GM18867 (cell line): ENCODE measurements at regions not wholly inside any gene's neighbourhood (a gene's known extent, or its start where the extent isn't known, plus 50 kb on each side); places are given as distances from the start of the nearest gene placed in this dataset.
A peak's percentile ranks its signal among the peaks of the same experiment; 100 is the strongest.
"Not testable (repeated sequence)": the region's sequence is repeated elsewhere in the genome, so short reads cannot be mapped to it uniquely, and the experiment has no call there.

Experiments
- ATAC-seq: cut with Tn5 transposase; IDR thresholded peaks from one replicate; pipeline ENCODE4 v1.9.1; 2021; ENCODE audit warnings: mild to moderate bottlenecking, moderate library complexity; ENCODE audit not compliant: unreplicated experiment

DNA sequence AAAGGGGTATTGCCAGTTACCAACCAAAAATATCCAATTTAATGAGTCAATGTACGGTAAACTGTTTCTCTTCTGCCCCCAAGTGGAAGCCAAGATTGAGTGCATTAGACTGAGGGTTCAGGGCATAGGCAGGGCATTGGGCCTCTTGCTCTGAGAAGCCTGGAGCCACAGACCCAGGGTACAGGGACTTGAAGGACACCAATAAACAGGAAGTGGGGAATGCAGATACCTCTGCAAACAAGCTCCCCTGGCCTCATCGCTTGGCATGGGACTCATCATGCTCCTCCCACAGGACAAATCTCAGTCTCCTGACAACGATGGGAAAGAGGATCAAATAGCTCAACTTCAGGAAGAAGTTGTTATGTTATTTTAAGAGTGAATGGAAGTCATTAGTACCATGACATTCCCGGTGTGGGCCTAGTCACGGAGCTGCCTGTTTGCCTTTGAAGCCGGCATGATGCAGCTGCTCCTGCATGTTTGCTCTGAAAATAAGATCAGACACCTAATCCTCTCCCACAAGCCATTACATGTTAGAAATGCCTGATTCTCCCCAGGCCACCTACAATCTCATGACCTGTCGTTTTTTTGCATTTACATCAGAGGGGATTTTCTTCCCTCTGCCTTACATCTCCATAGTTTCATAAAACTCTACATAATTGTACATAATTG lies 224.2 kb downstream of the RCHY1 start:
- ATAC-seq, result peak; percentile 78

DNA sequence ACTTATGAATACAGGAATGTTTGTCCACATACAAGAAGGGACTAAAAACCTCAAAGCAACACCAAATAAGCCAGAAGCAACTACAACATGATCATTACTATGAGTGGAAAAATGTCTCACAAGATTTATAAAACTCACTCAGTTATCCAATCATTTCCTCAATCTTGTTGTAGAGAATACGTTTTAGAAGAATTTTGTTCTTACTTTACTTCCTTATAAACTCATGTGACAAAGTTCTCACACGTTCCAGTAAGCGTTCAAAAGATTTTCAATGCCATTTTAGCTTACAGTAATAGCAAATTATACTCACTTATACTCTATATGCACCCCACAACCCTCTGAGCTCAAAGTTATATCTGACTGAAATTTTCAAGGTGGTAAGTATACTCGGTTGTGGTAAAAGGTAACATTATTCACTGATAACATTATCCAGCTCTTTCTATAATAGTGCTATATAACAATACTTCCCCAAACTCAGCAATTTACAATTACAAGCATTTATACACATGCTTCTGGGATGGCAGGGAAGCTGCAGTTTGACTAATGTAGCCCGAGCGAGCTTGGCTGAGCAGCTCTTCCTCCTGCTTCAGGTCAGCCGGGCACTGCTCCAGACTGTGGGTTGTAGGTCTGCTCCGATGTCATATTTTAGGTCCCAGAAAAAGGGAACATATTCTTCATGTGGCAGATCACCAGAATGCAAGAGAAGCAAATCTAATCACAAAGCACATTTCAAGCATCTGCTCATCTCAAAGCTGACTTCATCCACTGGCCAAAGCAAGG lies 226.3 kb downstream of the RCHY1 start:
- no peak for ATAC-seq

DNA sequence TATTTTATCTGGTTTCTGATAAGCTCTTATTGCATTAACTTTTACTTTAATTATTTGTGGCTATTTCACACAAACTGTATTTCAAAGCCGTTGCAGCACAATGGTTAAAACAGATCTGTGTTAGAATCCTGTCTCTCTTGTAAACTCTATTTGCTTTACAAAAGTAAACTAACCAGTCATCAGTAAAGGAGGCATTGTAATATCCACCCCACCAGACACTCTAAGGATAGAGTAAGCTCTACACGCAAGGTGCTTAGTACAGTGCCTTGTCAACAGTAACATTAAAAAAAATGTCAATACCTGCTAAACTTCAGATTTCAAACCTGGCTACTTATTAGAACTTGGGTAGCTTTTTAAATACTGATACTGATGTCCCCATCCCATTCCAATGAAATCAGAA lies 228.4 kb downstream of the RCHY1 start:
- ATAC-seq, result no peak

DNA sequence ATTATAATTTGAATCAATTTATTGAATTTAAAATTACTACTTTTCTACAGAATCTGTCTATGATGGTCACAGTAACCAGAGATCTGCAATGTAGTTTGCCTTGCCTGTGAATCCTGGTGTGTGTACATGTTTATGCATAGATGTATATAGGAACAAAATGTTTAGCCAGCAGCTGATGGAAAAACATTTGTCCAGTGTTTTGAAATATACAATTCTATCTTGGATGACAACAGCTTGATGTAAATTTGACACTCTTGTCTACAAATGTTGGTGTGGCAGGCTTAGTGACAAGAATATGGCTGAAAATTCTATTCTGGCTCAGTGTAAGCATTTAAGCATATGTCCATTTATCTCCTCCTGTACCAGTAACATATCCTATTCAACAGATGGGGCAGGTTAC lies 229.4 kb downstream of the RCHY1 start:
- ATAC-seq, result no peak

DNA sequence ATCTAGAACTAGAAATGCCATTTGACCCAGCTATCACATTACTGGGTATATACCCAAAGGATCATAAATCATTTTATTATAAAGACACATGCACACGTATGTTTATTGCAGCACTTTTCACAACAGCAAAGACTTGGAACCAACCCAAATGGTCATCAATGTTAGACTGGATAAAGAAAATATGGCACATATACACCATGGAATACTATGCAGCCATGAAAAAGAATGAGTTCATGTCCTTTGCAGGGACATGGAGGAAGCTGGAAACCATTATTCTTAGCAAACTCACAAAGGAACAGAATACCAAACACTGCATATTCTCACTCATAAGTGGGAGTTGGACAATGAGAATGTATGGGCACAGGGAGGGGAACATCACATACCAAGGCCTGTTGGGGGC lies 233.7 kb downstream of the RCHY1 start:
- not testable (repeated sequence) for ATAC-seq

DNA sequence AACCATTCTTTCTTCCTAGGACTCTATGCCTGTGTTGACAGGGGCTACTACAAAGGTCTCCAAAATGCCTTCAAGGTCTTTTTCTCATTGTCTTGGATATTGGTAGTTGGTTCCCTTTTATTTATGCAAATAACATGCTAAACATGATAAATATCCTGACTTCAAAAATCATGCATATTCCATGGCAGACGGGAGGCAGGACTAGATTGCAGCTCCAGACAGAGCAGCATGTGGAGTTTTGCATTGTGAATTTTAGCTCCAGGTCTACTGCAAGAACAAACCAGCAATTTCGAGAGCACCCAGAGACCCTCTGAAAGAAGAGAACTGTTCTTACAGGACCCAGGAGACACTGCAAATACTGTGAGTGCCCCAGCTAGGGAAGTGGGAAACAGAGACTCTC lies 254.9 kb downstream of the RCHY1 start:
- ATAC-seq, result no peak

DNA sequence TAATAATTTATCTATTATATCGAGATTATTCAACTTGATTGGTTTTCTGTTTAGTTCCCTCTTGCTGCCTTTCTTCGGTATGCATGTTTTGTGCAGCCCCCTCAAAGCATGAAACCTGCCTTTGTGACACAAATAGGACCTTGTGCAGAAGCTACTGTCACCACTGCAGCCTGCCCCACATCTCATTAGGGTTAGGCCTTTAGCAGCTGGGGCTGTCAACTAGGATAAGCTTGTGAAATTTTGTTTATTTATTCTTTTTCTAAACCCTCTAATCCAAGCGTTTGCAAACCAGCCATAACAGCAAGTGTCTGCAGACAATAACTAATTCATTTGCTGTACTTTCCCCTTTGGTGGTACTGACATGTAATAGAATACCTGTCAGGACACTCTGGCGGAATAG lies 258.9 kb downstream of the RCHY1 start:
- no peak for ATAC-seq

DNA sequence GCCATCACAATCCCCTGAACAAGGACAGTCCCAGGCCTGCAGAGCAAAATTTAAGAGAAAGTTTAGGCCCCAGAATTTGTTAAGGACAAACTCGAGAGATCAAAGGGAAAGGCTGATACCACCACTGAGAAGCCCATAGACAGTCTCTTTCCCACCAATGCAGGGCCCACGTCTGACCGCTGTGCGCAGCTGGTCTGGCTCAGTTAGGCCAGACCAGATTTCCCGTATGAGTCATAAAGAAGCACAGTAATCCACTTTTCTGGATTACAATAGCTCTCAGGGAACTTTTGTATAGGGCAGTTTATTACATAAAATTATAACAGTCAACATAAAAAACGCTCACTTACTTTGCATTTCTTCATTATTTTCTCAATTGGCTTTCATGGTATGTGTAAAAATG lies 259.5 kb downstream of the RCHY1 start:
- ATAC-seq, result no peak

DNA sequence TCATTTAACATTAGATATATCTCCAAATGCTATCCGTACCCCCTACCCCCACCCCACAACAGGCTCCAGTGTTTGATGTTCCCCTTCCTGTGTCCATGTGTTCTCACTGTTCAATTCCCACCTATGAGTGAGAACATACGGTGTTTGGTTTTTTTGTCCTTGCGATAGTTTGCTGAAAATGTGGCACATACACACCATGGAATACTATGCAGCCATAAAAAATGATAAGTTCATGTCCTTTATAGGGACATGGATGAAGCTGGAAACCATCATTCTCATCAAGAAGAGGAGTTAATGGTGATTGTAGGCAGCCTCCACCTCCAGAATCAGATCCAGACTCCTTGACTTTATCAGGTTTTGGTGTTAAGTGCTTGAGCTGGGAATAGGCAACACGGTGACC lies 261.1 kb downstream of the RCHY1 start:
- not testable (repeated sequence) for ATAC-seq

DNA sequence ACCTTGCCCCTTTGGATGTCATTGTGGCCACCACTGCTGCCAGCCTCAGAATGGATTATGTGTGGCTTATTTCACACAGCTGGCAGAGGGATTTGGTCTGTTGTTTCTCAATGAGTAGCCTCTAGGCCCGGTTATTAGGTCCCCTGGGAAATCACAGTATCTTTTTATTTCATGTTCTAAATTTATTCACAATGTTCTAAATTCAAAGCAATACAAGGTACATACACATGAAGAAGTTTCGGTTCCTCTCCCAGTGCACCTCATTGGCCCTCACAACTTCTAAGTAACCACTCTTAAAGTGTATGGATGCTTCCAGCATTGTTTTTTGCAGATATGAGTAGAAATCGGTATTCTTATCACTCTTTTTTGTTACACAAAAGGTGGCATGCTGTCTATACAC lies 262.7 kb downstream of the RCHY1 start:
- ATAC-seq, result peak; percentile 89

DNA sequence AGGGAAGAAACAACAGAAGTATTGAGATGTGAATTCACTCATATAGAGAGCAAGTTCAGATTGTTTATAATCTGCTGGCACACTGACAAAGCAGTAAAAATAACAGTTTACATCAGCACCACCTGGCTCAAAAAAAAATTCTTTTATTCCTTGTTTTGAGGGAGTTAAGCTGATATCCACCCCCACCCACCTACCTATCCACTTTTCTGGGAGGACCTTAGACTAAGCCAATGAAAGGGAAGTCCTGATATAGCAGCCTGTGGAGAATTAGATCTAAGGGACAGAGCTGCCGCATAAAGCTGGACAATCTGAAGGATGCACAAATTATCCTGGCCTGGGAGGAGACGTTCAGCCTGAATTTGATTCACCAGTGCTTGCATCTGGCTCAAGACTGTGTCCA lies 264.5 kb downstream of the RCHY1 start:
- ATAC-seq, result no peak

DNA sequence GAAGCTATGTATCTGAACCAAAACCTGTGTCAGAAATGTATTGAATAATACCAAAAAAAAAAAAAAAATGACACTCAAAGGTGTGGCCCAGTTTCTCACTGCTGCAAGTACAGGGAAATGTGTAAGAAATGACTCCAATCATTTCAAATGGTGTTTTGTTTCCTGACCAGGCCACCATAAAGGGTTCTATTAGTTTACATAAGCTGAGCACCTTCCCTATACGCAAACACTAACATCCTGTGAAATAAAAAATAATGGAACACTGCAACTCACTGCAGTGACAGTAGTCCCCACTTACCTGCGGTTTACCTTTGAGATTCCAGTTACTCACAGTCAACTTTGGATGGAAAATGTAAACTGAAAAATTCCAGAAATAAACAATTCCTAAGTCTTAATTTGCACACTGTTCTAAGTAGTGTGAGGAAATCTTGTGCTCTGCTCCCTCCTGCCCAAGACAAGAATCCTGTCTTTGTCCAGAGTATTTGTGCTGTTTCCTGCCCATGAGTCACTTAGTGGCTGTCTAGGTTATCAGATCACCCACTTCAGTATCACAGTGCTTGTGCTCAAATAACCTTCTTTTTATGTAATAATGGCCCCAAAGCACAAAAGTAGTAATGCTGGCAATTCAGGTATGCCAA lies 265.3 kb downstream of the RCHY1 start:
- no peak for ATAC-seq

DNA sequence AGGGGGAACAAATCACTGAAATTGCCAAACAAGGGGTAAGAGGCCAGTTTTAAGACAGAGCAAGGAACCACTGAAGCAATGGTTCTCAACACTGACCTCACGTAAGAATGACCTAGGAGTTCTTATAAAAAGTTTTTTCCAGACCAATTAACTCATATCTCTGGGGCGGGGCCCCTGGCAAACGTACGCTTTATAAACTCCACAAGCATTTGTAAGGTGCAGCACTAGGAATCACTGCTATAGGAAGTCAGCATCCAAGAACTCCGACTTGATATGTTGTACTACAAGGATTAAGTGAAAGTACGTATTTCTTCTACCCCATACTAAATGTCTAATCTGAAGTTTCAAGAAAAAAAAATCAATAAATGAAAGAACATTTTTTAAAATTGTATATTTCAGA lies 269.9 kb downstream of the RCHY1 start:
- ATAC-seq, result no peak

DNA sequence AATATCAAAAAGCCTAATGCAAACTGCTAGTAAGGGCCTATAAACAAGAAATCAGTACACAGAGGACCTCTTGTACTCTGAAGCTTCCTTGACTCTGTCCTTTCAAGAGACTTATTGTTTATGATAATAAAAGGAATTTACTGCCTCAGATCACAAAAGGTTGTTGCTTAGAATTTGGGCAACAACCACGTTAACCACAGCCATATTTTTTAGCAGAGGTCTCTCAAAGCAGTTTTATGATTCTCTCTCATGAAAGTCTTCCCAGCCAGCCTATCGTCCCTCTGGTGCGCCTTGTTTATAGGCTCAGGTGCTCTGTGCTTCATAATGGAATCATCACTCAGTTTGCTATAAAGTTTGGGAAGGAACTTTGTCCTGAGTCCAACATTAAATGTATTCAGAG lies 270.6 kb downstream of the RCHY1 start:
- no peak for ATAC-seq

DNA sequence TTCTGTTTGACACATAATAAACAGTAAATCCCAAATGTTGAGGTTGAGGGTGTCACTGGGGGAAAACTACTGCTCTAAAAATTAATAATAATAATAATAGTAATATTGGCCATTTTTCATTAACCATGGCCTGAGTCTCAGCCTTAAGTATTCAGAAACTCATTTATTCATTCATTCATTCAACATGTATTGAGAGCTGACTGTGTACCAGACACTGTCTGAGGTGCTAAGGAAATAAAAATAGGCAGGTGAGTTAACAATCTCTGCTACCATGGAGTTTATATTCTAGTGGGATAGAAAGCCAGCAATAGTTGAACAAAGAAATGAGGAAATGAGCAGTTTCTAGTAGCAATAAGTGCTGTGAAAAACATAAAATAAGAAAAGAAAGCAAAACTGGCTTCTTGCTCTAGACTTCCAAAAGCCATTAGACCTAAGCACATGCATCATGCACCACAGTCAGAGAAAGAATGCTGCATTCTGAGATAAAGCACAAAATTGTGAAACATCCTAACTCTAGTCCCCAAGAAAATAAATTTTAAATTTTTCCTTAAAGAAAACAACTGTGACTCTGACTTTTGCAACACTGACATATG lies 278.7 kb downstream of the RCHY1 start:
- ATAC-seq, result peak; percentile 98

DNA sequence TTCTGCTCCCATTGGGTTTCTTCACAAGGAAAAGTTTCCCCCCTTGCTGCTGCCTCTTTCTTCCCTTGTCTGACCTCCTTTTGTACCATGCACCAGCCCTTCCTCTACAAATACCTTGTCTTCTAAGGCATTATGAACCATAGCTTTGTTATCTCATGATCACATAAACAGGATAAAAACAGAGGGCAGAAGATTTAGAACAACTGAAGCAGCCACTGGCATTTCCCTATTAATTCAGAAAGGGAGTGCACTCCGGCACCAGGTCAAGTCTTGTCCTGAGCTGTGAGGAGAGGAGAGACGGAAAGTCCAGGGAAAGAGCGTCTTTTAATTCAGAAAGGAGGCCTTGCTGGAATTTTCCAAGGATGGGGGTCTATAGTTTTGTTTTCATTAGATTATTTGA lies 281.7 kb downstream of the RCHY1 start:
- no peak for ATAC-seq

DNA sequence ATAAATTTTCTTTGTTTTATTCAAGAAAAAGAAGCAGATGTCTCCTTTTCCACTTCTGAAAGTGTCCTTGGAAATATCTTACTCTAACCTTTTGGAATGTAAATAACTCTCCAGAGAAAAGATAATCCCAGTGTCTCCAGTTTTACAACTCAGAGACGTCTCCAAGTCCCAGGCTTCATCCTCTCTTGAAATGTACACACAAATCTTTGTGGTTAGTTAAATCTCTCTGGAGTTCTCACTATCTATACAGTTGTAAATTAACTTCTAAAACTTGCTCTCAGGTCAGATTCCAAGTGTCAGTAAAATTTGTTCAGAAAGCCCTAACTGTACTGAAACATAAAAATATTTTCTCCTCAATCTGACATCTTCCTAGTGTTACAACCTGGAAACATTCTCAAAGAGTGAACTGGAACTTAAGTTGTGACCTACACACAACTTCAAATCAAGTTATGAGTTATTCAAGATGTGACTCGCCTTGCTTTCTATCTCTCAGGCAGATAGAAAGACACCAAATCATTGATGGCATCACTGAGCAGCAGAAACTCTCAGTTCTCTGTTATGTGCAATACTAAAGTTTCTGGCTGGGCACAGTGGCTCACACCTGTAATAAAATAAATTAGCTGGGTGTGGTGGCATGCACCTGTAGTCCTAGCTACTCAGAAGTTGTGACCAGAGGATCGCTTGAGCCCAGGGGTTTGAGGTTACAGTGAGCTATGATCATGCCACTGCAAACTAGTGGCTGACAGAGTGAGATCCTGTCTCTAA lies 284.2 kb downstream of the RCHY1 start:
- peak; percentile 92 for ATAC-seq

DNA sequence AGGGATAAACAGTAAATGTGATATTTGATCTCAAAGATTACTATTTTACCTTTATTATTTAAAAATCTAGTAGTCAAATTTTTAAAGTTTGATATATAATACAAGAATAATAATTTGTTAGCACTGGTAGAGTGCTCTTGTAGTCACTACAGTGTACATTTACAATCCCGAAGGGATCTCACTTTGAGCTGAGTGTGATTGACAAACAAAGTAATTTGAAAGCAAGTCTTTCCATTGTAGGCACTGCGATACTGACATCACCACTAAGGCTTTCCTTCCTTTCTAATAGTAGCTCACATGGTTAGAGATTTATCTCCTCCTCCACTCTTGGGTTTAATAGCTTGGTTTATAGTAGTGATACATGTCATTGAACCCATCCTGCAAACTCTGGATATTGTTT lies 280.6 kb downstream of the PARM1 start:
- ATAC-seq, result no peak

DNA sequence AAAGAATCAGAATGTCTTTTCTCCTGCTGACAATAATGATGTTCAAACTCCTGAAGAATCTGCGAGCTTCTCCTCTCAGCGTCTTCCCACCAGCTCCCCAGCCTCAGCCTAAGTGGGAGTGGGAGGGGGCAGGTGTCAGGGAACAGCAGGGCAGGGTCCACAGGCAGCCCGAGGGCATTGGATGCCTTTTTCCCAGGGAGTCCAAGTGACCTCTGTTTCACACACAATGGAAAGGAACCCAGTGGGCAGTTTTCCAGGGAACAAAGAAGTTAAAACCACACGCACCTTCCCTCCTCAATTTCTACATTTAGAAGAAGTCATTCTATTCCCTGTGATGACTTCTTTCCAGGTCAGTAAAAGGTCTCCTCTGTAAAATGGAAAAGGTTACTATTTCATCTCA lies 278.5 kb downstream of the PARM1 start:
- no peak for ATAC-seq

DNA sequence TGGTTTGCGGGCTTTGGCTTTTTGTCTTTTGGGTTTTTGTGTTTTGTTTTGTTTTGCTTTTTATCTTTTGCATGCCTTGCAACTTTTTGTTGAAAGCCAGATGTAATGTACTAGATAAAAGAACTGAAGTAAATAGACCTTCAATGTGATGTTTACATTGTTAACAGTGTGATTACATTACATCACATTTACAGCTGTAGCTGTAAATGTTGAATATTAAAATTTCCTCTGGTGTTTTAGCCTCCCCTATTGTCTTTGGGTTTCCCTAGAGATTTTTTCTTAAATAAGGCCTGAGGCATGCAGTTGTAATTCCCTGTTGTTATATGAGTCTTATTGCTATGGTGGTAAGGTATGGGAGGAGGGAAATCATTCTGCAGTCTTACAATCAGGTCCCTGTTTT lies 275.0 kb downstream of the PARM1 start:
- ATAC-seq, result no peak

DNA sequence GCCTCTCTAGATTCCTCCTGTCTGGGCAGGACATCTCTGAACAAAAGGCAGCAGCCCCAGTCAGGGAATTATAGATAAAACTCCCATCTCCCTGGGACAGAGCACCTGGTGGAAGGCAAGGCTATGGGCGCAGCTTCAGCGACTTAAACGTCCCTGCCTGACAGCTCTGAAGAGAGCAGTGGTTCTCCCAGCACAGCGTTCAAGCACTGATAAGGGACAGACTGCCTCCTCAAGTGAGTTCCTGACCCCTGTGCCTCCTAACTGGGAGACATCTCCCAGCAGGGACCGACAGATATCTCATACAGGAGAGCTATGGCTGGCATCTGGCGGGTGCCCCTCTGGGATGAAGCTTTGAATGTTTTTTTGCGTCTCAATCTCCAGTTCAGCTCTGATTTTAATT lies 262.2 kb downstream of the PARM1 start:
- ATAC-seq, result no peak
